ENCODE measurements at regions not wholly inside any gene's neighbourhood (a gene's known extent, or its start where the extent isn't known, plus 50 kb on each side); places are given as distances from the start of the nearest gene placed in this dataset.
"Not testable (repeated sequence)": the region's sequence is repeated elsewhere in the genome, so short reads cannot be mapped to it uniquely, and the experiment has no call there.

GRCh38 chr12:11539156-11539555, 110.3 kb upstream of the ETV6 start:
- DNase-seq (ENCODE audit: low spot score), result no peak

- DNase-seq (ENCODE audit: low spot score), result no peak
Measured at GRCh38 chr12:11540156-11540555, 109.3 kb upstream of the ETV6 start.

GRCh38 chr12:11540615-11541310, 108.7 kb upstream of the ETV6 start:
- DNase-seq (ENCODE audit: low spot score), result no peak

- no peak for DNase-seq (ENCODE audit: low spot score)
Measured at GRCh38 chr12:11542599-11542998, 106.9 kb upstream of the ETV6 start.

GRCh38 chr12:11543457-11544158, 105.9 kb upstream of the ETV6 start:
- no peak for DNase-seq (ENCODE audit: low spot score)

- peak; percentile 71 for DNase-seq (ENCODE audit: low spot score)
Measured at GRCh38 chr12:11545484-11546330, 103.8 kb upstream of the ETV6 start.

GRCh38 chr12:11546582-11547270, 102.7 kb upstream of the ETV6 start:
- DNase-seq (ENCODE audit: low spot score), result not testable (repeated sequence)

- DNase-seq (ENCODE audit: low spot score), result not testable (repeated sequence)
Measured at GRCh38 chr12:11547271-11547646, 102.2 kb upstream of the ETV6 start.

- DNase-seq (ENCODE audit: low spot score), result no peak
Measured at GRCh38 chr12:11549119-11549518, 100.4 kb upstream of the ETV6 start.

- peak; percentile 73 for DNase-seq (ENCODE audit: low spot score)
Measured at GRCh38 chr12:11553871-11554533, 95.5 kb upstream of the ETV6 start.

- DNase-seq (ENCODE audit: low spot score), result no peak
Measured at GRCh38 chr12:11555195-11555594, 94.3 kb upstream of the ETV6 start.

- DNase-seq (ENCODE audit: low spot score), result no peak
Measured at GRCh38 chr12:11555743-11556625, 93.5 kb upstream of the ETV6 start.

- DNase-seq (ENCODE audit: low spot score), result no peak
Measured at GRCh38 chr12:11556682-11557081, 92.8 kb upstream of the ETV6 start.

GRCh38 chr12:11559626-11560340, 89.7 kb upstream of the ETV6 start:
- no peak for DNase-seq (ENCODE audit: low spot score)

- no peak for DNase-seq (ENCODE audit: low spot score)
Measured at GRCh38 chr12:11561411-11561810, 88.1 kb upstream of the ETV6 start.

GRCh38 chr12:11563785-11564739, 85.4 kb upstream of the ETV6 start:
- DNase-seq (ENCODE audit: low spot score), result no peak

- DNase-seq (ENCODE audit: low spot score), result no peak
Measured at GRCh38 chr12:11564984-11565651, 84.4 kb upstream of the ETV6 start.

GRCh38 chr12:11565752-11566151, 83.7 kb upstream of the ETV6 start:
- DNase-seq (ENCODE audit: low spot score), result no peak

Data from activated CD4-positive, alpha-beta T cell treated with anti-CD3 and anti-CD28 coated beads, Interleukin-2, Interleukin-4, amounts not matched to agents 100 ng/mL and 50 ng/mL, durations not matched to agents 16 hours and 8 hours (primary cell).